ENCODE measurements at regions not wholly inside any gene's neighbourhood (a gene's known extent, or its start where the extent isn't known, plus 50 kb on each side); places are given as distances from the start of the nearest gene placed in this dataset.

DNA sequence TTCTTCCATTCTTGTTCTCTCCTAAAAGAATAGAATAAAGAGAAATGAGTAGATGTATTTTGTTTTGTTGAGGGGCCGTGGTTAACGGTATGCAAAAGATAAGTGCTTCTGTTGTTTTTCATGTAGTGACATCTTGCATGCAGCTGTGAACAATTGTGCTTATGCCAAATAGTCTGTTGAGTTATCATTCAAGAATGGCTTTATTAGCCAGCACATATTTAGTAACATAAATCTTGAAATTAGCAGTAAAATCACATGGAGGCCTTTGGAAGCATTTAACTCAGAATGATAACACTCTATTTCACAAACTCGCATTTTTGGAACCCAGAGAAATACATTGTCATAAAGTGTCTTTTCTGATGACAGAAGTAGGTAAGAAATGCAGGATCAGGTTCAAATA, 1772.0 kb upstream of the FLRT2 start:
- no peak for ATAC-seq
- H3K4me3 ChIP-seq = no peak overlapping the region
- H3K27ac ChIP-seq = no peak overlapping the region
- no peaks in the 10 kb centered on the region for H3K4me1 ChIP-seq
- no peak for DNase-seq
- no peaks in the 10 kb centered on the region for H3K27me3 ChIP-seq
- no peaks in the 10 kb centered on the region for H3K36me3 ChIP-seq
- 89 to 91% methylated on average over 3 of the region's 3 CpGs for WGBS, 2 donors
- no peaks in the 10 kb centered on the region for H3K9me3 ChIP-seq
- intact Hi-C loops (cut with DNase I) = no loop called here
- TF ChIP-seq, protein P1, sequence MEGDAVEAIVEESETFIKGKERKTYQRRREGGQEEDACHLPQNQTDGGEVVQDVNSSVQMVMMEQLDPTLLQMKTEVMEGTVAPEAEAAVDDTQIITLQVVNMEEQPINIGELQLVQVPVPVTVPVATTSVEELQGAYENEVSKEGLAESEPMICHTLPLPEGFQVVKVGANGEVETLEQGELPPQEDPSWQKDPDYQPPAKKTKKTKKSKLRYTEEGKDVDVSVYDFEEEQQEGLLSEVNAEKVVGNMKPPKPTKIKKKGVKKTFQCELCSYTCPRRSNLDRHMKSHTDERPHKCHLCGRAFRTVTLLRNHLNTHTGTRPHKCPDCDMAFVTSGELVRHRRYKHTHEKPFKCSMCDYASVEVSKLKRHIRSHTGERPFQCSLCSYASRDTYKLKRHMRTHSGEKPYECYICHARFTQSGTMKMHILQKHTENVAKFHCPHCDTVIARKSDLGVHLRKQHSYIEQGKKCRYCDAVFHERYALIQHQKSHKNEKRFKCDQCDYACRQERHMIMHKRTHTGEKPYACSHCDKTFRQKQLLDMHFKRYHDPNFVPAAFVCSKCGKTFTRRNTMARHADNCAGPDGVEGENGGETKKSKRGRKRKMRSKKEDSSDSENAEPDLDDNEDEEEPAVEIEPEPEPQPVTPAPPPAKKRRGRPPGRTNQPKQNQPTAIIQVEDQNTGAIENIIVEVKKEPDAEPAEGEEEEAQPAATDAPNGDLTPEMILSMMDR (IDR thresholded peaks at IDR 0.05) = no peak
- no peak for FAIRE-seq

DNA sequence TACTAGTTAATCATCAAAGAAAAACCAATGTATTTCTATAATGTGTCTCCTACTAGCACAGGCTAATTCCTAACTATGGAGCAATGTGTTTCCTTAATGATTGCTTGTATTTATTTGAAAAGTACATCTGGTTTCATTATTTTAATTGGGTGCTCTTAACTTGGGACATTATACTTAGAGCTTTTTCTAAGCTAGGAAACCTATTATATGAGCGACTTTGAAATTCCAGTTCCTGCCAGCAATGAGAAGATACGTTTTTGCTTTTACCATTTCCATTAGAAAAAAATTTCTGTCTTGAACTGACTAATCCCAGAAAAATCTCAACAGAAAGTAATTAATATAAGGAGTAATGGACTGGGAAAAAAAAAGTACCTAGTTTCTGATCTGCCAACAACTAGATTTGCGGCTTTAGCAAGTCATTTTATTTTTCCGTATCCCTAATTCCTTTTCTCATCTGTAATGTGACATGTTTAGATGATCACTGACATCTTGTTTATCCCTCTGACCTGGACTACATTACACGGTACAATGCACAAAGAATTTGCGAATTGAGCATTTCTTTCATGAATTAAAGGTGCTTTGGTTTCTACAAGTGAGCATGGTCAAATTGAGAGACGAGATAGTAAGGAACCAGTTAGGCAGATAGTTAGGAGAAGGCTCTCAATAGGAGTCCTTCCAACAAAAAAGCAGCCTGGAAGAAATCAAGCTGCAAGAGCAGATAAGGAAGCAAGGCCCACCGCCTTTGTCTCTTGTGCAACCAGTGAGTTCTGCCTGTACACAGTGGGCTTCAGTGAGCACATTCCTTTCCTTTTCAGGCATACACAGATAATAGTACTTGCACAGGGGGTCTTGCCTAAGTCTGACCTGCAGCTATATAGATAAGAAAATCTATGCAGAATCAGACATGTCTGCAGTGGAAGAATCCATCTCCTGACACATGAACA, 1765.0 kb upstream of the FLRT2 start:
- TF ChIP-seq, protein P1 (IDR thresholded peaks at IDR 0.05) = no peak
- no peak for DNase-seq
- intact Hi-C loops (cut with DNase I) = no loop called here
- H3K9me3 ChIP-seq = no peaks in the 10 kb centered on the region
- H3K4me1 ChIP-seq = no peaks in the 10 kb centered on the region
- no peak for FAIRE-seq
- no peaks in the 10 kb centered on the region for H3K27me3 ChIP-seq
- no peaks in the 10 kb centered on the region for H3K36me3 ChIP-seq
- H3K4me3 ChIP-seq = no peak overlapping the region
- 81 to 84% methylated on average over 8 of the region's 8 CpGs for WGBS, 2 donors
- no peak overlapping the region for H3K27ac ChIP-seq
- ATAC-seq = no peak

DNA sequence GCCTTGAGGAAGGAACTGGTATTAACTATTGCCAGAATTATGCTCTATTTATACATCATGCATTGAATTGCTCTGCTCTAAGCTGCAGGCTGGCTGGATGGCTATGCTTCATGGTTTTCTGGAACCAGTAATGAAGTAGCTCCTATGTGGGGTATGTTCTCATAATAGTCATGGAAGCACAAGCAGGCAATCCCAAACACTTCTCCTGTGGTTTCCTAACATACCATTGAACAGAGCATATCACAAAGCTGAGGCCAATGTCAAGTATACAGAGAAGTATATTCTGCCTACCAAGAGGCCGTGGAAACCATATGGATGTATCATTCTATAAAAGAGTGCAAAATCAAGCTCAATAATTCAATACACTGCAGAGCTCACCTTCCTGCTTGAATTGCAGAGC, 1752.4 kb upstream of the FLRT2 start:
- no peaks in the 10 kb centered on the region for H3K9me3 ChIP-seq
- H3K27me3 ChIP-seq = no peaks in the 10 kb centered on the region
- DNase-seq (no peak), FAIRE-seq (no peak), ATAC-seq (no peak)
- H3K4me3 ChIP-seq = no peak overlapping the region
- no peak overlapping the region for H3K27ac ChIP-seq
- WGBS, 2 donors = 90 to 100% methylated on average over 1 of the region's 1 CpG
- TF ChIP-seq, protein P1 (IDR thresholded peaks at IDR 0.05) = no peak
- no peaks in the 10 kb centered on the region for H3K36me3 ChIP-seq
- H3K4me1 ChIP-seq = no peaks in the 10 kb centered on the region
- intact Hi-C loops (cut with DNase I) = no loop called here

DNA sequence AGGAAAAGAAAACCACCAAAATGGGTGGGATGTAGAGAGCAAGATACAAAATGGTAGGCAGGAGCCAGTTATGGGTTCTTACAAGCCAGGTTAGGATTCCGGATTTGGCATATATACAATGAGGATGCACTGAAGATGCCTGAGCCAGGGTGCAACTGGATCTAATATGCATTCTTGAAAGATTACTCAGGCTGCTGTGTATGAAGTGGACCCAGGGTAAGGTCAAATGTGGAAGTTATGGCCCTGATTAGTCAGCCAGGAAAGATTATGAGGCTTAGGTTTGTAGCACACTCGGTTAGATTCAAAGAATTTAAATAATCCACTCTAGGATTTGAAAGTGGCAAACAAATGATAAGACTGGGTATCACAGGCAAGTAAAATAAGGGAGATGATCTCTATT, 1750.7 kb upstream of the FLRT2 start:
- Histone ChIP-seq H3K4me3 (no peak overlapping the region), H3K27me3 (no peaks in the 10 kb centered on the region), H3K27ac (no peak overlapping the region), H3K9me3 (no peaks in the 10 kb centered on the region), H3K4me1 (no peaks in the 10 kb centered on the region), H3K36me3 (no peaks in the 10 kb centered on the region)
- FAIRE-seq (no peak), DNase-seq (no peak), ATAC-seq (no peak)
- intact Hi-C loops (cut with DNase I) = no loop called here
- TF ChIP-seq, protein P1 (IDR thresholded peaks at IDR 0.05) = no peak
- 62 to 67% methylated on average over 2 of the region's 2 CpGs for WGBS, 2 donors

DNA sequence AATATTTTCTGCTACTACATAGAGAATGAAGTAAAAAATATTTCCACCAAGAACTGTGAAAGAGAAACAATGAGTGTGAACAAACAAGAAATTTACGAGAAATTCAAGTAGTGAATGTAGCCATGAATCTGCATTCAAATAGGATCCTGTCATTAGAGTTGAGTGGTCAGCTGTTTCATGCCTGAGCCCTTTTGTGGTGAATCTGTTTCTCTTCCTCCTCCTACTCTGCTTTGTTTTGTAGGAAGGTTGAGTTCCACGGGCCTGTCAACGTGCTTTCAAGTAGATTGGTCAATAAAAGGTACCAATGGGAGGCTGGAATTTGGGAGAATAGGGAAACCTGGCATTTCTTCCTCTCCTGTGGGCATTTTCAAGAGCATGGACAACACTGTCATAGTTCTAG, 1749.6 kb upstream of the FLRT2 start:
- H3K4me3 ChIP-seq = no peak overlapping the region
- DNase-seq = no peak
- 80 to 83% methylated on average over 3 of the region's 3 CpGs for WGBS, 2 donors
- H3K36me3 ChIP-seq = no peaks in the 10 kb centered on the region
- H3K27me3 ChIP-seq = no peaks in the 10 kb centered on the region
- H3K9me3 ChIP-seq = no peaks in the 10 kb centered on the region
- H3K4me1 ChIP-seq = no peaks in the 10 kb centered on the region
- intact Hi-C loops (cut with DNase I) = no loop called here
- no peak for FAIRE-seq
- no peak overlapping the region for H3K27ac ChIP-seq
- ATAC-seq = no peak
- TF ChIP-seq, protein P1 (IDR thresholded peaks at IDR 0.05) = no peak
